DOHH2 (cell line): ENCODE measurements at regions not wholly inside any gene's neighbourhood (a gene's known extent, or its start where the extent isn't known, plus 50 kb on each side); places are given as distances from the start of the nearest gene placed in this dataset.

Experiments used
- H3F3A ChIP-seq: fragments of 200-600 bp; sonication (generic), shearing (Covaris generic); 2 replicates; pipeline ENCODE4 v1.6.0; 2016; ENCODE audit warnings: antibody characterized with exemption, mild to moderate bottlenecking; ENCODE audit not compliant: control insufficient read depth, insufficient read depth
- H3K27ac ChIP-seq: fragments of 200-600 bp; sonication (generic); 2 replicates; pipeline ENCODE4 v1.5.1; 2014; ENCODE audit warnings: low read depth, mild to moderate bottlenecking, low read length, moderate library complexity
- H3K27me3 ChIP-seq: fragments of 200-600 bp; sonication (generic); 2 replicates; pipeline ENCODE4 v1.6.1; 2014; ENCODE audit warnings: mild to moderate bottlenecking, low read length, mixed read lengths; ENCODE audit not compliant: control insufficient read depth
- H3K36me3 ChIP-seq: fragments of 200-600 bp; sonication (generic); 2 replicates; pipeline ENCODE4 v1.6.1; 2014; ENCODE audit warnings: mild to moderate bottlenecking, low read length, moderate library complexity, mixed read lengths; ENCODE audit not compliant: control insufficient read depth
- H3K4me1 ChIP-seq: fragments of 200-600 bp; sonication (generic); 2 replicates; pipeline ENCODE4 v1.6.1; 2014; ENCODE audit warnings: mild to moderate bottlenecking, low read length, mixed read lengths; ENCODE audit not compliant: control insufficient read depth
- H3K4me2 ChIP-seq: fragments of 200-600 bp; sonication (generic); 2 replicates; pipeline ENCODE4 v1.6.0; 2014; ENCODE audit warnings: mild to moderate bottlenecking, low read length, moderate library complexity
- H3K4me3 ChIP-seq: fragments of 200-600 bp; sonication (generic); 2 replicates; pipeline ENCODE4 v1.5.1; 2014; ENCODE audit warnings: mild to moderate bottlenecking, low read length, mixed read lengths
- H3K79me2 ChIP-seq: fragments of 200-600 bp; sonication (generic); 2 replicates; pipeline ENCODE4 v1.6.1; 2014; ENCODE audit warnings: mild to moderate bottlenecking, low read length, mixed read lengths; ENCODE audit not compliant: control insufficient read depth
- H3K9me2 ChIP-seq: fragments of 200-600 bp; sonication (generic); replicated peaks from 2 replicates; pipeline ENCODE4 v1.6.1; 2014; ENCODE audit warnings: mild to moderate bottlenecking, low read length, mixed read lengths; ENCODE audit not compliant: control insufficient read depth
- H3K9me3 ChIP-seq: fragments of 200-600 bp; sonication (generic); 2 replicates; pipeline ENCODE4 v1.6.1; 2014; ENCODE audit warnings: antibody characterized with exemption, low read length, mixed read lengths; ENCODE audit not compliant: control insufficient read depth, insufficient read depth
- H4K20me1 ChIP-seq: fragments of 200-600 bp; sonication (generic); 2 replicates; pipeline ENCODE4 v1.6.0; 2014; ENCODE audit warnings: low read depth, mild to moderate bottlenecking, antibody characterized with exemption, low read length, moderate library complexity; ENCODE audit not compliant: control insufficient read depth, insufficient read depth
- CTCF ChIP-seq: fragments of 200-600 bp; sonication (generic); IDR thresholded peaks from one replicate; pipeline ENCODE4 v1.5.1; 2014; ENCODE audit warnings: antibody characterized with exemption, mild to moderate bottlenecking, low read depth, low read length; ENCODE audit not compliant: poor library complexity, severe bottlenecking
- EZH2phosphoT487 ChIP-seq: fragments of 200-600 bp; sonication (generic); IDR thresholded peaks from 2 replicates; pipeline ENCODE4 v1.6.1; 2017; ENCODE audit warnings: borderline replicate concordance, mild to moderate bottlenecking, antibody characterized with exemption, low read length, moderate library complexity, mixed read lengths

- TF ChIP-seq EZH2phosphoT487 (no peak), CTCF (no peak)
- H3K27me3 ChIP-seq, result no peaks in the 10 kb centered on the region
- H3K27ac ChIP-seq, result no peak overlapping the region
- no peaks in the 10 kb centered on the region for H3F3A ChIP-seq
- H4K20me1 ChIP-seq, result no peaks in the 10 kb centered on the region
- H3K36me3 ChIP-seq, result no peaks in the 10 kb centered on the region
- no peaks in the 10 kb centered on the region for H3K9me3 ChIP-seq
- H3K79me2 ChIP-seq, result no peaks in the 10 kb centered on the region
- no peaks in the 10 kb centered on the region for H3K4me1 ChIP-seq
- H3K4me2 ChIP-seq, result no peak overlapping the region
- no peaks in the 10 kb centered on the region for H3K9me2 ChIP-seq
- H3K4me3 ChIP-seq, result no peak overlapping the region
These were observed 993.7 kb downstream of the EFNA5 start for GRCh38 chr5:106677057-106677456.

GRCh38 chr5:106675687-106676086 lies 995.0 kb downstream of the EFNA5 start:
- H3K4me1 ChIP-seq, result no peaks in the 10 kb centered on the region
- H3K9me2 ChIP-seq, result no peaks in the 10 kb centered on the region
- H4K20me1 ChIP-seq, result no peaks in the 10 kb centered on the region
- no peaks in the 10 kb centered on the region for H3K9me3 ChIP-seq
- H3K27ac ChIP-seq, result no peak overlapping the region
- no peak overlapping the region for H3K4me3 ChIP-seq
- no peaks in the 10 kb centered on the region for H3F3A ChIP-seq
- no peak overlapping the region for H3K4me2 ChIP-seq
- no peaks in the 10 kb centered on the region for H3K79me2 ChIP-seq
- H3K36me3 ChIP-seq, result no peaks in the 10 kb centered on the region
- no peaks in the 10 kb centered on the region for H3K27me3 ChIP-seq
- TF ChIP-seq CTCF (no peak), EZH2phosphoT487 (no peak)

- no peaks in the 10 kb centered on the region for H3K4me1 ChIP-seq
- H3K4me2 ChIP-seq, result no peak overlapping the region
- H4K20me1 ChIP-seq, result no peaks in the 10 kb centered on the region
- H3K27me3 ChIP-seq, result no peaks in the 10 kb centered on the region
- no peaks in the 10 kb centered on the region for H3K9me2 ChIP-seq
- no peak overlapping the region for H3K4me3 ChIP-seq
- no peaks in the 10 kb centered on the region for H3K36me3 ChIP-seq
- no peaks in the 10 kb centered on the region for H3K9me3 ChIP-seq
- H3K79me2 ChIP-seq, result no peaks in the 10 kb centered on the region
- no peak overlapping the region for H3K27ac ChIP-seq
- H3F3A ChIP-seq, result no peaks in the 10 kb centered on the region
- TF ChIP-seq EZH2phosphoT487 (no peak), CTCF (no peak)
These were observed 996.8 kb downstream of the EFNA5 start for GRCh38 chr5:106673941-106674340.

- Histone ChIP-seq H4K20me1 (no peaks in the 10 kb centered on the region), H3K27me3 (no peaks in the 10 kb centered on the region), H3K79me2 (no peaks in the 10 kb centered on the region), H3K9me2 (no peaks in the 10 kb centered on the region; the same call in 1 of the 2 replicates), H3K9me3 (no peaks in the 10 kb centered on the region), H3K4me1 (no peaks in the 10 kb centered on the region), H3K4me3 (no peak overlapping the region), H3K27ac (no peak overlapping the region), H3K36me3 (no peaks in the 10 kb centered on the region), H3F3A (no peaks in the 10 kb centered on the region), H3K4me2 (no peak overlapping the region)
- no peak for TF ChIP-seq CTCF
- no peak for TF ChIP-seq EZH2phosphoT487
These were observed 1008.9 kb downstream of the EFNA5 start for GRCh38 chr5:106661866-106662265.
